IMR-90 (cell line): ENCODE measurements at regions not wholly inside any gene's neighbourhood (a gene's known extent, or its start where the extent isn't known, plus 50 kb on each side); places are given as distances from the start of the nearest gene placed in this dataset.

Experiments used
- ATAC-seq: fragments of 200-7000 bp; cut with Tn5 transposase; 2 replicates; pipeline ENCODE4 v1.9.1; 2020; ENCODE audit warnings: low read depth, mild to moderate bottlenecking, moderate library complexity
- BruUV-seq: library from RNA; stranded (reverse); fragments of 400-500 nt; replicated peaks from 2 replicates; lab custom pipeline; 2021; lab: Mats Ljungman, UMichigan
- CTCF ChIA-PET: fragments of 300-600 bp; formaldehyde crosslinking; extraction: SDS; loops from one replicate; lab custom pipeline; 2021; ENCODE audit warnings: antibody characterized with exemption; lab: Yijun Ruan, JAX
- POLR2A ChIA-PET: fragments of 300-600 bp; sonication (Branson Sonifier 250); formaldehyde crosslinking; loops from one replicate; lab custom pipeline; 2022; ENCODE audit warnings: antibody characterized with exemption; ENCODE audit not compliant: unreplicated experiment; lab: Charles Lee
- DNase-seq: peaks from one replicate; pipeline ENCODE4 v3.0.0; 2013
- H2AFZ ChIP-seq: replicated peaks from 2 replicates; pipeline ENCODE3; 2013; ENCODE audit warnings: low read length, mild to moderate bottlenecking; ENCODE audit not compliant: poor library complexity
- H2AK5ac ChIP-seq: 2 replicates; pipeline ENCODE4 v1.6.1; 2013; ENCODE audit warnings: low read depth, low read length, inconsistent platforms
- H2AK9ac ChIP-seq: replicated peaks from 2 replicates; pipeline ENCODE3; 2013; ENCODE audit warnings: mild to moderate bottlenecking, low read depth, low read length, moderate library complexity; ENCODE audit not compliant: poor library complexity
- H2BK120ac ChIP-seq: 2 replicates; pipeline ENCODE4 v1.6.1; 2013; ENCODE audit warnings: low read depth, low read length, inconsistent platforms
- H2BK15ac ChIP-seq: 3 replicates; pipeline ENCODE4 v1.6.1; 2013; ENCODE audit warnings: low read depth, low read length, inconsistent platforms
- H2BK20ac ChIP-seq: 2 replicates; pipeline ENCODE4 v1.6.1; 2013; ENCODE audit warnings: low read depth, mild to moderate bottlenecking, inconsistent platforms, low read length, moderate library complexity
- H2BK5ac ChIP-seq: 2 replicates; pipeline ENCODE4 v1.6.1; 2013; ENCODE audit warnings: mild to moderate bottlenecking, low read depth, low read length, inconsistent platforms; ENCODE audit not compliant: poor library complexity, severe bottlenecking
- H3K14ac ChIP-seq: replicated peaks from 2 replicates; pipeline ENCODE4 v1.6.1; 2013; ENCODE audit warnings: low read depth, low read length, inconsistent platforms
- H3K18ac ChIP-seq: 2 replicates; pipeline ENCODE4 v1.6.1; 2013; ENCODE audit warnings: low read depth, low read length, control low read depth
- H3K23ac ChIP-seq: 2 replicates; pipeline ENCODE4 v1.6.1; 2013; ENCODE audit warnings: low read depth, low read length, inconsistent platforms
- H3K27ac ChIP-seq: 2 replicates; pipeline ENCODE4 v1.5.1; 2013; ENCODE audit warnings: mild to moderate bottlenecking, control low read depth, low read length; ENCODE audit not compliant: insufficient read depth
- H3K27me3 ChIP-seq: 2 replicates; pipeline ENCODE4 v1.6.1; 2013; ENCODE audit warnings: low read length; ENCODE audit not compliant: control insufficient read depth, insufficient read depth
- H3K36me3 ChIP-seq: 2 replicates; pipeline ENCODE4 v1.6.1; 2013; ENCODE audit warnings: low read length, mixed read lengths; ENCODE audit not compliant: control insufficient read depth, insufficient read depth
- H3K4ac ChIP-seq: 2 replicates; pipeline ENCODE4 v1.6.1; 2013; ENCODE audit warnings: low read depth, low read length, inconsistent platforms
- H3K4me1 ChIP-seq: 2 replicates; pipeline ENCODE4 v1.6.1; 2013; ENCODE audit warnings: low read length, mixed read lengths; ENCODE audit not compliant: control insufficient read depth, insufficient read depth
- H3K4me2 ChIP-seq: 2 replicates; pipeline ENCODE4 v1.6.1; 2013; ENCODE audit warnings: low read depth, mild to moderate bottlenecking, control low read depth, low read length, moderate library complexity
- H3K4me3 ChIP-seq: 2 replicates; pipeline ENCODE4 v1.5.1; 2013; ENCODE audit warnings: low read depth, mild to moderate bottlenecking, control low read depth, low read length, moderate library complexity; ENCODE audit not compliant: insufficient read depth
- H3K56ac ChIP-seq: 2 replicates; pipeline ENCODE4 v1.6.1; 2013; ENCODE audit warnings: low read length, inconsistent platforms; ENCODE audit not compliant: insufficient read depth; ENCODE audit errors: extremely low read depth
- H3K79me1 ChIP-seq, 2 experiments: 2 replicates each; pipeline ENCODE4 v1.6.1; 2013; ENCODE audit warnings: low read length in 2 of 2, inconsistent platforms in 1 of 2, low read depth in 1 of 2
- H3K9ac ChIP-seq: 2 replicates; pipeline ENCODE4 v1.6.1; 2013; ENCODE audit warnings: low read depth, low read length, control low read depth
- H3K9me1 ChIP-seq: 2 replicates; pipeline ENCODE4 v1.6.1; 2013; ENCODE audit warnings: low read length, inconsistent platforms; ENCODE audit not compliant: insufficient read depth
- H3K9me3 ChIP-seq: 2 replicates; pipeline ENCODE4 v1.6.1; 2013; ENCODE audit warnings: low read length; ENCODE audit not compliant: control insufficient read depth, insufficient read depth
- H4K20me1 ChIP-seq: 2 replicates; pipeline ENCODE4 v1.6.1; 2013; ENCODE audit warnings: low read length, inconsistent platforms; ENCODE audit not compliant: insufficient read depth
- H4K5ac ChIP-seq: 2 replicates; pipeline ENCODE4 v1.6.1; 2013; ENCODE audit warnings: mild to moderate bottlenecking, low read depth, low read length, control low read depth
- H4K8ac ChIP-seq, 2 experiments: 2 replicates each; pipeline ENCODE4 v1.6.1; 2013; ENCODE audit warnings: low read depth in 2 of 2, low read length in 2 of 2, control low read depth in 1 of 2, inconsistent platforms in 1 of 2
- H4K91ac ChIP-seq: 2 replicates; pipeline ENCODE4 v1.6.1; 2013; ENCODE audit warnings: low read depth, low read length, inconsistent platforms; ENCODE audit not compliant: insufficient read depth
- ELK1 ChIP-seq: fragments of 150-350 bp; IDR thresholded peaks from 2 replicates; pipeline ENCODE4 v1.6.1; 2016; ENCODE audit warnings: low read depth, mild to moderate bottlenecking, low read length, moderate library complexity, borderline replicate concordance
- MAZ ChIP-seq: IDR thresholded peaks from 2 replicates; pipeline ENCODE4 v1.6.1; 2012; ENCODE audit warnings: low read depth, mild to moderate bottlenecking, low read length, improper control_type of control experiment, moderate library complexity, borderline replicate concordance
- POLR2A ChIP-seq: IDR thresholded peaks from 2 replicates; pipeline ENCODE4 v1.6.1; 2012; ENCODE audit warnings: mild to moderate bottlenecking, low read depth, low read length
- RCOR1 ChIP-seq: IDR thresholded peaks from 2 replicates; pipeline ENCODE4 v1.6.1; 2012; ENCODE audit warnings: mild to moderate bottlenecking, low read length, improper control_type of control experiment; ENCODE audit not compliant: insufficient replicate concordance
- RFX5 ChIP-seq: IDR thresholded peaks from 2 replicates; pipeline ENCODE4 v1.8.0; 2012; ENCODE audit warnings: low read depth, mild to moderate bottlenecking, low read length, moderate library complexity
- SMC3 ChIP-seq: fragments of 150-350 bp; IDR thresholded peaks from 2 replicates; pipeline ENCODE4 v1.6.1; 2016; ENCODE audit warnings: low read depth, mild to moderate bottlenecking, antibody characterized with exemption, low read length, moderate library complexity
- WGBS, 2 experiments: methylation state at CpG; one replicate each; pipeline versions ENCODE4 v1.1.5 to v1.1.7; 2013; ENCODE audit warnings: missing lambda C conversion rate in 2 of 2; ENCODE audit not compliant: insufficient read length in 1 of 2; ENCODE audit errors: extremely low coverage in 2 of 2; 5-methylcytosine and 5-hydroxymethylcytosine counted together
- dilution Hi-C: fragments of 300-500 bp; cut with HindIII; formaldehyde crosslinking; loops from one replicate; pipeline ENCODE4 v1.14.3; 2018; ENCODE audit warnings: low sequenced_read_pairs; ENCODE audit not compliant: unreplicated experiment
- in situ Hi-C: fragments of 300-500 bp; cut with MboI; formaldehyde crosslinking; loops from 3 replicates; pipeline ENCODE4 v1.14.3; 2019; ENCODE audit warnings: low sequenced_read_pairs, inconsistent platforms, mixed read lengths
- intact Hi-C: fragments of 100-400 bp; cut with micrococcal nuclease; formaldehyde crosslinking; loops from 2 replicates; pipeline ENCODE4 v1.10.0; 2022

DNA sequence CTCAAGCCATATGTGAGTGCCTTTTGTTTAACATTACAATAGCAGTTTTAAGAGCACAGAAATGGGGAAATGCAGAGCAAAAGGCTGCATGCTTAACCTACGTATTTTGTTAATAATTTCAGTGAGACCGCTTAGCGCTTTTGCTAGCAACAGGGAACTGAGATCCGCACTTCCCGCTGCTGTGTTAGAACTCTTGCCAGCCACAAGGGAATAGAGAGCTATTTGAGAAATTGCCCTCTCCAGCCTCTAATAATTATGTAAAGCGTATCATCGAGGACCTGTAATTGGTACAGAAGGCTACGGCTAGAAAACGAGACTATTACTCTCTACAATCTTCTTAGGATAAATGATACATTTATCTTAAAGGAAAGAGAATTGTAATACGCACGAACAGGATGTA is 205.2 kb upstream of the GRIP1 start:
- no peaks in the 10 kb centered on the region for H3K36me3 ChIP-seq
- H3K9ac ChIP-seq, result no peak overlapping the region
- ATAC-seq (no peak), DNase-seq (no peak)
- no peaks in the 10 kb centered on the region for H3K4me1 ChIP-seq
- no peaks in the 10 kb centered on the region for H3K27me3 ChIP-seq
- H3K79me1 ChIP-seq, result no peaks in the 10 kb centered on the region
- H2BK5ac ChIP-seq, result no peak overlapping the region
- no peak overlapping the region for H3K18ac ChIP-seq
- H3K27ac ChIP-seq, result no peak overlapping the region
- H3K9me3 ChIP-seq, result no peaks in the 10 kb centered on the region
- dilution Hi-C loops, result no loop called here
- no peak overlapping the region for H3K14ac ChIP-seq
- TF ChIP-seq RCOR1 (no peak), MAZ (no peak), ELK1 (no peak), SMC3 (no peak), POLR2A (no peak), RFX5 (no peak)
- H3K4ac ChIP-seq, result no peak overlapping the region
- ChIA-PET POLR2A (no interaction called here), CTCF (no interaction called here)
- no peaks in the 10 kb centered on the region for H4K20me1 ChIP-seq
- WGBS, 2 experiments, result 60% methylated on average over 2 of the region's 11 CpGs; no CpG with 5 or more reads in 1 of the 2 experiments
- H4K91ac ChIP-seq, result no peak overlapping the region
- H2BK15ac ChIP-seq, result no peak overlapping the region
- H4K8ac ChIP-seq, result no peak overlapping the region
- no TSS peak for BruUV-seq
- intact Hi-C loops, result loop anchor here (1.0 kb wide), 1 partner anchor 27 kb away; no protein-coding TSS in a partner anchor
- H3K9me1 ChIP-seq, result no peaks in the 10 kb centered on the region
- no peak overlapping the region for H3K23ac ChIP-seq
- no peak overlapping the region for H3K4me2 ChIP-seq
- H2BK120ac ChIP-seq, result no peak overlapping the region
- H2AK5ac ChIP-seq, result no peak overlapping the region
- H3K56ac ChIP-seq, result no peak overlapping the region
- no peak overlapping the region for H2BK20ac ChIP-seq
- in situ Hi-C loops, result no loop called here
- no peak overlapping the region for H2AK9ac ChIP-seq
- no peak overlapping the region for H4K5ac ChIP-seq
- no peak overlapping the region for H2AFZ ChIP-seq
- H3K4me3 ChIP-seq, result no peak overlapping the region
